ENCODE measurements at regions not wholly inside any gene's neighbourhood (a gene's known extent, or its start where the extent isn't known, plus 50 kb on each side); places are given as distances from the start of the nearest gene placed in this dataset.

DNA sequence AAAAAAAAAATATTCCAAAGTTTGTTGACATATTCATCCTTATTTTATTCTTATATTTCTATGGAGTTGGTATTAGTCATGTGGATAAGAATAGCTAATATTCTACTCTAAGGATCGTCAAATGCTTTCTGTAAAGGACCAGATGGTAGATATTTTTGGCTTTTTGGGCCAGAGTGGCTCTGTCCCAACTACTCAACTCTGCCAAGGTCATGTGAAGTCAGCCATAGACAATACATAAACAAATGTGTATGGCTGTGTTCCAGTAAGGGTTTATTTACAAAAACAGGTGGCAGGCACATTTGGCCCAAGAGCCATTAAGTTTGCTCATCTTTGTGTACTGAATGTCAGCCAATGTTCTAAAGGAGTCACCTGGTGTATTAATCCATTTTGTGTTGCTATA lies 131.8 kb downstream of the TBX5 start:
- Histone ChIP-seq H3K79me2 (ENCODE audit: low read length) (no peaks in the 10 kb centered on the region), H4K20me1 (ENCODE audit: low read length) (no peaks in the 10 kb centered on the region), H3K9ac (ENCODE audit: low read length) (no peak overlapping the region), H3K36me3 (ENCODE audit: low read depth, low read length) (no peaks in the 10 kb centered on the region), H3K4me3 (ENCODE audit: low read length) (no peak overlapping the region), H3F3A (ENCODE audit: low read length, unreplicated experiment) (no peaks in the 10 kb centered on the region), H3K4me2 (ENCODE audit: low read length) (no peak overlapping the region), H3K27ac (ENCODE audit: low read length) (no peak overlapping the region), H3K27me3 (ENCODE audit: low read length) (peaks cover 53% of the 10 kb centered on the region), H2AFZ (ENCODE audit: low read length) (no peak overlapping the region), H3K4me1 (ENCODE audit: insufficient read depth, low read length) (no peaks in the 10 kb centered on the region), H3K9me3 (ENCODE audit: low read length) (no peaks in the 10 kb centered on the region), H3K9me2 (replicated peaks; ENCODE audit: low read length) (no peaks in the 10 kb centered on the region)
- ChIA-PET CTCF (no interaction called here), POLR2A (ENCODE audit: unreplicated experiment) (no interaction called here)
- TF ChIP-seq EZH2phosphoT487 (IDR thresholded peaks at IDR 0.05; ENCODE audit: borderline replicate concordance, low read length), result no peak
- TF ChIP-seq, protein P1, sequence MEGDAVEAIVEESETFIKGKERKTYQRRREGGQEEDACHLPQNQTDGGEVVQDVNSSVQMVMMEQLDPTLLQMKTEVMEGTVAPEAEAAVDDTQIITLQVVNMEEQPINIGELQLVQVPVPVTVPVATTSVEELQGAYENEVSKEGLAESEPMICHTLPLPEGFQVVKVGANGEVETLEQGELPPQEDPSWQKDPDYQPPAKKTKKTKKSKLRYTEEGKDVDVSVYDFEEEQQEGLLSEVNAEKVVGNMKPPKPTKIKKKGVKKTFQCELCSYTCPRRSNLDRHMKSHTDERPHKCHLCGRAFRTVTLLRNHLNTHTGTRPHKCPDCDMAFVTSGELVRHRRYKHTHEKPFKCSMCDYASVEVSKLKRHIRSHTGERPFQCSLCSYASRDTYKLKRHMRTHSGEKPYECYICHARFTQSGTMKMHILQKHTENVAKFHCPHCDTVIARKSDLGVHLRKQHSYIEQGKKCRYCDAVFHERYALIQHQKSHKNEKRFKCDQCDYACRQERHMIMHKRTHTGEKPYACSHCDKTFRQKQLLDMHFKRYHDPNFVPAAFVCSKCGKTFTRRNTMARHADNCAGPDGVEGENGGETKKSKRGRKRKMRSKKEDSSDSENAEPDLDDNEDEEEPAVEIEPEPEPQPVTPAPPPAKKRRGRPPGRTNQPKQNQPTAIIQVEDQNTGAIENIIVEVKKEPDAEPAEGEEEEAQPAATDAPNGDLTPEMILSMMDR (conservative IDR thresholded peaks at IDR 0.05; ENCODE audit: low read depth, low read length), result no peak
- TF ChIP-seq EZH2 (IDR thresholded peaks at IDR 0.05; ENCODE audit: low read length, unreplicated experiment), result no peak
- BruUV-seq (replicated peaks), result no TSS peak
- intact Hi-C loops (cut with micrococcal nuclease), result no loop called here
- no peak for DNase-seq
- ATAC-seq, result no peak

DNA sequence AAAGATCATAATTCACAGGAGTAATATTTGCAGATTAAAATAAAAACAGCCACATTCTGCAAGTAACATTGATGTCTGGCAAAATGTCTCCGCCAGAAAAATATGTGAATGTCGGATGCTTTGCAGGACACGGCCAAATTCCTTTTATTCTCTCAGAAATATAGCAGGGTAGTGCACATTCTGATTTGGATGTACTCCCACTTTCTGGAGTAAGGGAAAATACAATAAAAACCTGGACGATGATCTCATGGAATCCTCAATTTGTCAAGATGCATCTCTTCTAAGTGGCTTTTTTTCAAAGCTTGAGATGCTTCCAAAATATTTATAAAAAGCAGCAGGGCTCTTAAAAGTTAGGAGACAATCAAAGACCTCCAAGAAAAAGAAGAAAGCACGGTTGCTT lies 133.3 kb downstream of the TBX5 start:
- Histone ChIP-seq H3K27me3 (ENCODE audit: low read length) (peaks cover 55% of the 10 kb centered on the region), H2AFZ (ENCODE audit: low read length) (no peak overlapping the region), H3K4me3 (ENCODE audit: low read length) (no peak overlapping the region), H3F3A (ENCODE audit: low read length, unreplicated experiment) (no peaks in the 10 kb centered on the region), H3K4me2 (ENCODE audit: low read length) (no peak overlapping the region), H3K27ac (ENCODE audit: low read length) (no peak overlapping the region), H3K9me3 (ENCODE audit: low read length) (no peaks in the 10 kb centered on the region), H3K36me3 (ENCODE audit: low read depth, low read length) (no peaks in the 10 kb centered on the region), H3K9me2 (replicated peaks; ENCODE audit: low read length) (no peaks in the 10 kb centered on the region), H3K79me2 (ENCODE audit: low read length) (no peaks in the 10 kb centered on the region), H3K4me1 (ENCODE audit: insufficient read depth, low read length) (no peaks in the 10 kb centered on the region), H4K20me1 (ENCODE audit: low read length) (no peaks in the 10 kb centered on the region), H3K9ac (ENCODE audit: low read length) (no peak overlapping the region)
- intact Hi-C loops (cut with micrococcal nuclease), result no loop called here
- DNase-seq (no peak), ATAC-seq (no peak)
- ChIA-PET POLR2A (ENCODE audit: unreplicated experiment) (no interaction called here), CTCF (no interaction called here)
- BruUV-seq (replicated peaks), result no TSS peak
- no peak for TF ChIP-seq EZH2phosphoT487 (IDR thresholded peaks at IDR 0.05; ENCODE audit: borderline replicate concordance, low read length)
- TF ChIP-seq EZH2 (IDR thresholded peaks at IDR 0.05; ENCODE audit: low read length, unreplicated experiment), result no peak
- TF ChIP-seq, protein P1 (conservative IDR thresholded peaks at IDR 0.05; ENCODE audit: low read depth, low read length), result no peak

DNA sequence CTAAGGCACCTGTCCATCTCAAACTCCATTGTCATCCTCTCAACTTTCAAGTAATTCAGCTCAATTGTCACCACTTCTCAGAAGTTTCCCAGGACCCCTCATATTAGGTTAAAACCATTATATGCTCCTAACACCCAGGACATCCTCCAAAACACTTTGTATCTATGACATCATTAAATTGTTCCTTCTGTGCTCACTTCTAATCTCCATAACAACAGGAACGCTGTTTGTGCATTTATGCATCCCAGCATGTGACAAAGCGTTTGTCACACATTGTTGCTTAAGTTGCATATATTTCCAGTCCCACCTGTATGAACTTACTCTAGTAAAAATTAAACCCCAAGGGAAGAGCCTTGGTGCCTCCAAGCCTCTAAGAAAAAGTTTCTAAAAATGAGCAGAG lies 133.9 kb downstream of the TBX5 start:
- Histone ChIP-seq H3F3A (ENCODE audit: low read length, unreplicated experiment) (no peaks in the 10 kb centered on the region), H3K4me2 (ENCODE audit: low read length) (no peak overlapping the region), H4K20me1 (ENCODE audit: low read length) (no peaks in the 10 kb centered on the region), H3K36me3 (ENCODE audit: low read depth, low read length) (no peaks in the 10 kb centered on the region), H3K9ac (ENCODE audit: low read length) (no peak overlapping the region), H2AFZ (ENCODE audit: low read length) (no peak overlapping the region), H3K9me3 (ENCODE audit: low read length) (no peaks in the 10 kb centered on the region), H3K79me2 (ENCODE audit: low read length) (no peaks in the 10 kb centered on the region), H3K27me3 (ENCODE audit: low read length) (peaks cover 56% of the 10 kb centered on the region), H3K9me2 (replicated peaks; ENCODE audit: low read length) (no peaks in the 10 kb centered on the region), H3K4me1 (ENCODE audit: insufficient read depth, low read length) (no peaks in the 10 kb centered on the region), H3K4me3 (ENCODE audit: low read length) (no peak overlapping the region), H3K27ac (ENCODE audit: low read length) (no peak overlapping the region)
- intact Hi-C loops (cut with micrococcal nuclease), result no loop called here
- ChIA-PET POLR2A (ENCODE audit: unreplicated experiment) (no interaction called here), CTCF (no interaction called here)
- TF ChIP-seq, protein P1 (conservative IDR thresholded peaks at IDR 0.05; ENCODE audit: low read depth, low read length), result no peak
- TF ChIP-seq EZH2phosphoT487 (IDR thresholded peaks at IDR 0.05; ENCODE audit: borderline replicate concordance, low read length), result no peak
- TF ChIP-seq EZH2 (IDR thresholded peaks at IDR 0.05; ENCODE audit: low read length, unreplicated experiment), result no peak
- no TSS peak for BruUV-seq (replicated peaks)
- ATAC-seq (no peak), DNase-seq (no peak)
